ENCODE measurements at regions not wholly inside any gene's neighbourhood (a gene's known extent, or its start where the extent isn't known, plus 50 kb on each side); places are given as distances from the start of the nearest gene placed in this dataset.

DNA sequence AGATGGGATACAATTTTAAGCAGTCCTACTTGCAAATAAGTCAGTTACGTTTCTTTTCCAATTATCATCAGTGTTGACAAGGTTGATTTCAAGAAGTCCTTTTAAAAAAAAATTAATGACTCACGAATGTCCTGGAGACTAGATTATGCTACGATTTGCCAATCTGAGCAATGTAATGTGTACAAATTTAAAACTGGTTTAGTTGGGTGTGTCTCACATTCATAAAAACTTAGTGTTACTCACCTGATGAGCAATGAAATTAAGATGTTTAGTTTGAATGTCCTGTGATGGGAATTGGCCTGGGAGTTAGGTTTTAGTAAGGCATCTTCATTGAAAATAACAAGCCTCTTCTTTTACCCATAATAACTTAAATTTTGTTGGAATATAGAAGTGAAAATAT, 136.7 kb upstream of the POF1B start:
- no peak for TF ChIP-seq EZH2phosphoT487 (IDR thresholded peaks at IDR 0.05; ENCODE audit: low read depth)
- TF ChIP-seq, protein P1, sequence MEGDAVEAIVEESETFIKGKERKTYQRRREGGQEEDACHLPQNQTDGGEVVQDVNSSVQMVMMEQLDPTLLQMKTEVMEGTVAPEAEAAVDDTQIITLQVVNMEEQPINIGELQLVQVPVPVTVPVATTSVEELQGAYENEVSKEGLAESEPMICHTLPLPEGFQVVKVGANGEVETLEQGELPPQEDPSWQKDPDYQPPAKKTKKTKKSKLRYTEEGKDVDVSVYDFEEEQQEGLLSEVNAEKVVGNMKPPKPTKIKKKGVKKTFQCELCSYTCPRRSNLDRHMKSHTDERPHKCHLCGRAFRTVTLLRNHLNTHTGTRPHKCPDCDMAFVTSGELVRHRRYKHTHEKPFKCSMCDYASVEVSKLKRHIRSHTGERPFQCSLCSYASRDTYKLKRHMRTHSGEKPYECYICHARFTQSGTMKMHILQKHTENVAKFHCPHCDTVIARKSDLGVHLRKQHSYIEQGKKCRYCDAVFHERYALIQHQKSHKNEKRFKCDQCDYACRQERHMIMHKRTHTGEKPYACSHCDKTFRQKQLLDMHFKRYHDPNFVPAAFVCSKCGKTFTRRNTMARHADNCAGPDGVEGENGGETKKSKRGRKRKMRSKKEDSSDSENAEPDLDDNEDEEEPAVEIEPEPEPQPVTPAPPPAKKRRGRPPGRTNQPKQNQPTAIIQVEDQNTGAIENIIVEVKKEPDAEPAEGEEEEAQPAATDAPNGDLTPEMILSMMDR (IDR thresholded peaks at IDR 0.05; ENCODE audit: low read depth, low read length), result no peak
- H3K4me3 ChIP-seq (ENCODE audit: low read length), result no peak overlapping the region
- no peak overlapping the region for H3K9ac ChIP-seq (ENCODE audit: low read length)
- peaks cover 4% of the 10 kb centered on the region for H3K4me1 ChIP-seq (ENCODE audit: low read length)
- no peaks in the 10 kb centered on the region for H4K20me1 ChIP-seq (ENCODE audit: insufficient read depth, low read length)
- H2AFZ ChIP-seq (ENCODE audit: low read depth, low read length), result no peak overlapping the region
- H3K9me3 ChIP-seq (ENCODE audit: insufficient read depth, low read length), result no peaks in the 10 kb centered on the region
- H3K36me3 ChIP-seq (replicated peaks; ENCODE audit: low read depth, low read length), result no peaks in the 10 kb centered on the region
- no peak overlapping the region for H3K27ac ChIP-seq (ENCODE audit: low read length)
- no peaks in the 10 kb centered on the region for H3K79me2 ChIP-seq (ENCODE audit: low read length)
- H3K27me3 ChIP-seq (ENCODE audit: low read depth, low read length), result no peaks in the 10 kb centered on the region
- H3K4me2 ChIP-seq (ENCODE audit: low read length), result no peak overlapping the region

DNA sequence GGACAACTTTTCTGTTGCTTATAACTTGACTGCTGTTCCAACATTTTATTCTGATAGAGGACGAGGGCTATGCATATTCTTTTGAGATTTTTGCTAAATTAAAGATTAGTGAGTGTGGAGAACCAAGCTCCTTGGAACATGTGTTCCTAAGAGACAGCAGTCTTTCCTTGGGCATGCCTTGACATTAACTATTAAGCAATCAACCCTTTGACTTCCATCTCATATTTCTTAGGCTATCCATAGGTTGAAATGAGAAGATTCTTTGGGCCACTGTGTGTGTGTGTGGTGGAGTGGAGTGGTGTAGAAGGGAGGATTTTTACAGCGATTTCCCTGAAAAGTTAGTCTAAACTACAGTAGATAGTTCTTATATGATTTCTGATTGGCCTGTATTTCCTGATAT, 127.4 kb upstream of the POF1B start:
- Histone ChIP-seq H2AFZ (ENCODE audit: low read depth, low read length) (no peak overlapping the region), H3K9ac (ENCODE audit: low read length) (no peak overlapping the region), H4K20me1 (ENCODE audit: insufficient read depth, low read length) (no peaks in the 10 kb centered on the region), H3K36me3 (replicated peaks; ENCODE audit: low read depth, low read length) (no peaks in the 10 kb centered on the region), H3K4me3 (ENCODE audit: low read length) (no peak overlapping the region), H3K27ac (ENCODE audit: low read length) (no peak overlapping the region), H3K4me1 (ENCODE audit: low read length) (no peaks in the 10 kb centered on the region), H3K4me2 (ENCODE audit: low read length) (no peak overlapping the region), H3K79me2 (ENCODE audit: low read length) (no peaks in the 10 kb centered on the region), H3K9me3 (ENCODE audit: insufficient read depth, low read length) (no peaks in the 10 kb centered on the region), H3K27me3 (ENCODE audit: low read depth, low read length) (no peaks in the 10 kb centered on the region)
- TF ChIP-seq EZH2phosphoT487 (IDR thresholded peaks at IDR 0.05; ENCODE audit: low read depth), result no peak
- TF ChIP-seq, protein P1 (IDR thresholded peaks at IDR 0.05; ENCODE audit: low read depth, low read length), result no peak

DNA sequence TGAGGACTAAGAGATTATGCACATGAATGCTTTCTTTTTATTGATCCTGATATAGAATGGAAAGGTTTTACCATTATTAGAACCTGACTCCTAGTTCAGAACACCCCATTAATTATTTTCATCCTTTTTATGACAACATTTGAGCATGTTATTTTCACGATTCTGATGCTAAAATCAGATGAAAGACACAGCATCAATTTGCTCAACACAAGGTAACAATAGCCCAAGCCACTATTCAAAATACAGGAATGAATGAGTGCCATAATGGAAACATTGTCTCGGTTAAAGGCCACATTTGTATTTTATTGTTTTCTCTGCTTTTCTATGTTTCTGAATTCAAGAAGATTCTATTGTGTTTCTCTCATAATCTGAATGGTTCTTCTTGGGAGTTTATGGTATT, 126.3 kb upstream of the POF1B start:
- no peaks in the 10 kb centered on the region for H3K36me3 ChIP-seq (replicated peaks; ENCODE audit: low read depth, low read length)
- H3K4me3 ChIP-seq (ENCODE audit: low read length), result no peak overlapping the region
- H3K79me2 ChIP-seq (ENCODE audit: low read length), result no peaks in the 10 kb centered on the region
- H3K9me3 ChIP-seq (ENCODE audit: insufficient read depth, low read length), result no peaks in the 10 kb centered on the region
- H3K9ac ChIP-seq (ENCODE audit: low read length), result no peak overlapping the region
- TF ChIP-seq, protein P1 (IDR thresholded peaks at IDR 0.05; ENCODE audit: low read depth, low read length), result no peak
- TF ChIP-seq EZH2phosphoT487 (IDR thresholded peaks at IDR 0.05; ENCODE audit: low read depth), result no peak
- H3K27ac ChIP-seq (ENCODE audit: low read length), result no peak overlapping the region
- H3K4me2 ChIP-seq (ENCODE audit: low read length), result no peak overlapping the region
- no peaks in the 10 kb centered on the region for H3K27me3 ChIP-seq (ENCODE audit: low read depth, low read length)
- no peaks in the 10 kb centered on the region for H3K4me1 ChIP-seq (ENCODE audit: low read length)
- no peaks in the 10 kb centered on the region for H4K20me1 ChIP-seq (ENCODE audit: insufficient read depth, low read length)
- no peak overlapping the region for H2AFZ ChIP-seq (ENCODE audit: low read depth, low read length)

DNA sequence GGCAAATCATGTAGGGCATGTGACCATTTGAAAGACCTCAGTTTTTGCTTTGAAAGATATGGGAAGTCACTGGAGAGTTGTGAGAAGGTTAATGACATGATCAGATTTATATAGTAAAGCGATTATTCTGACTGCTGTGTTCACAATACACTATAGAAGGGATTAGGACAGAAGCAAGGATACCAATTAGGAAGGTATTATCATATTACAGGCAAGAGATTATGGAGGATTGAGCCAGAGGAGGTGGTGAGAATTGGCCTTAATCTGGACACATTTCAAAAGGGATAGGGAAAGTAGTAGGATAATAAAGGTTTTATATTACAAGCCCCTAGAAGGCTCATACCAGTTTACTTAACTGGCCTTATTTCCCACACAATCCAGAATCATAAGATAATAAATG, 124.9 kb upstream of the POF1B start:
- no peak for TF ChIP-seq EZH2phosphoT487 (IDR thresholded peaks at IDR 0.05; ENCODE audit: low read depth)
- TF ChIP-seq, protein P1 (IDR thresholded peaks at IDR 0.05; ENCODE audit: low read depth, low read length), result no peak
- no peak overlapping the region for H3K27ac ChIP-seq (ENCODE audit: low read length)
- H3K4me2 ChIP-seq (ENCODE audit: low read length), result no peak overlapping the region
- H2AFZ ChIP-seq (ENCODE audit: low read depth, low read length), result no peak overlapping the region
- no peak overlapping the region for H3K4me3 ChIP-seq (ENCODE audit: low read length)
- H3K4me1 ChIP-seq (ENCODE audit: low read length), result no peaks in the 10 kb centered on the region
- H3K36me3 ChIP-seq (replicated peaks; ENCODE audit: low read depth, low read length), result no peaks in the 10 kb centered on the region
- no peaks in the 10 kb centered on the region for H3K79me2 ChIP-seq (ENCODE audit: low read length)
- no peaks in the 10 kb centered on the region for H4K20me1 ChIP-seq (ENCODE audit: insufficient read depth, low read length)
- no peaks in the 10 kb centered on the region for H3K27me3 ChIP-seq (ENCODE audit: low read depth, low read length)
- H3K9ac ChIP-seq (ENCODE audit: low read length), result no peak overlapping the region
- H3K9me3 ChIP-seq (ENCODE audit: insufficient read depth, low read length), result no peaks in the 10 kb centered on the region
